ENCODE measurements at regions not wholly inside any gene's neighbourhood (a gene's known extent, or its start where the extent isn't known, plus 50 kb on each side); places are given as distances from the start of the nearest gene placed in this dataset.

DNA sequence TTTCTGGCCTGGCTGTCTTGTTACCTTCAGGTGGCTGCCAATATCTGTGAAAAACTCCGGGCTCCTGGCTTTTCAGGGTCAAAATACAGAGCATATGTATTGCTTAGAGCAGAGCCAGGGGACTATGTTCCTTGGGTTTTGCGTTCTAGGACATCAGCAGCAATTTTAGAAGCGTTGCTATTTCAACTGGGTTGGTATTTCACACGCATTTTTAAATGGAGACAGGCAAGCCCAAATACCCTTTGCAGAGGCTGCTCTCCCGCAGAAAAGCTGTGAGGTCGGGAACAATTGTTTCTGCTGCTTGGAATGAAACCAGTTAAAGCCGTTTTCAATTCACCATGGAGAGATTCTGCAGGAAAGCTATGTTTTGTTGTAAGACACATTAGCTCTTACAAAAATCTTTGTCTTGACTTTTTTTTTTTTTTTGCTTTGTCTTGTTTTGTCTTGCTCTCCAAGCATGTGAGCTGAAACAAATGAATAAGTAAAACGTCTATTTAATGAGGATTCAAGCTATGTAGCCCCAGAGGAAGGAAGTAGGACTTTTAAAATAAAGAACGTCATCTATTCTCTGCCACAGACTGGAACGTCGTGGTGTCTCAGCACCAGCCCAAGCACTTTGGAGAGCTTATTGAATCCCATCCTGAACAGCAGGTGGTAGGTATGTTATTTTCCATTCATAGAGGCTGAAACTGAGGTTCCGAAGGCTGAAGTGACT lies 181.0 kb upstream of the TBX3 start:
- H3K27me3 ChIP-seq (replicated peaks; ENCODE audit: insufficient read depth), result peaks cover 7% of the 10 kb centered on the region
- no peaks in the 10 kb centered on the region for H3K9me2 ChIP-seq (ENCODE audit: insufficient read depth)
- no peak overlapping the region for H3K27ac ChIP-seq
- H3K4me3 ChIP-seq, result no peak overlapping the region
- no peak for DNase-seq
- H3K36me3 ChIP-seq (ENCODE audit: low read depth), result no peaks in the 10 kb centered on the region
- H3K9ac ChIP-seq, result no peak overlapping the region
- peaks cover 10% of the 10 kb centered on the region; the same call in 1 of the 2 replicates for H3F3A ChIP-seq (ENCODE audit: insufficient read depth)
- in situ Hi-C loops (cut with MboI), result no loop called here
- TF ChIP-seq EZH2phosphoT487 (IDR thresholded peaks at IDR 0.05; ENCODE audit: insufficient read depth, low read depth) (no peak), EZH2 (IDR thresholded peaks at IDR 0.05; ENCODE audit: insufficient read depth, poor library complexity, severe bottlenecking) (no peak)
- H3K4me1 ChIP-seq (ENCODE audit: insufficient read depth), result peaks cover 8% of the 10 kb centered on the region
- WGBS, 2 experiments (ENCODE audit: low coverage in 1 of 2, low lambda C conversion rate in 2 of 2, missing lambda C conversion rate in 2 of 2), result 29 to 30% methylated on average over 12 of the region's 12 CpGs
- no peaks in the 10 kb centered on the region for H4K20me1 ChIP-seq (ENCODE audit: insufficient read depth)
- H3K9me3 ChIP-seq (ENCODE audit: low read depth), result peaks cover 5% of the 10 kb centered on the region
- no peak overlapping the region for H2AFZ ChIP-seq
- no peaks in the 10 kb centered on the region for H3K79me2 ChIP-seq (ENCODE audit: insufficient read depth)
- H3K4me2 ChIP-seq (ENCODE audit: unreplicated experiment), result no peak overlapping the region

DNA sequence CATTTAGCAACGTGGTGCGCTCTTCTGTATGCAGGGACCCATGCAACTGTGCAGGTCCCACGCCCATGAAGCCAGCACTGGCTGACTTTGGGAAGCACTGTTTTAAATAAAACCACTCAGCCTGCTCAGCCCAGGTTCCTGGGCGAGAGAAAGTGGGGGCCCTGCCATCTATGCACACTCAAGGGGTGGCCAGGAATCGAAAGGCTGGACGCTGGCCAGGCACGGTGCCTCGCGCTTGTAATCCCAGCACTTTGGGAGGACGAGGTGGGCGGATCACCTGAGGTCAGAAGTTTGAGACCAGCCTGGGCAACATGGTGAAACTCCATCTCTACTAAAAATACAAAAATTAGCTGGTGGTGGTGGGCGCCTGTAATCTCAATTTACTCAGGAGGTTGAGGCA lies 179.9 kb upstream of the TBX3 start:
- no peak overlapping the region for H3K4me2 ChIP-seq (ENCODE audit: unreplicated experiment)
- peaks cover 3% of the 10 kb centered on the region for H3K4me1 ChIP-seq (ENCODE audit: insufficient read depth)
- TF ChIP-seq EZH2phosphoT487 (IDR thresholded peaks at IDR 0.05; ENCODE audit: insufficient read depth, low read depth) (no peak), EZH2 (IDR thresholded peaks at IDR 0.05; ENCODE audit: insufficient read depth, poor library complexity, severe bottlenecking) (no peak)
- H4K20me1 ChIP-seq (ENCODE audit: insufficient read depth), result no peaks in the 10 kb centered on the region
- in situ Hi-C loops (cut with MboI), result no loop called here
- peaks cover 2% of the 10 kb centered on the region; the same call in 1 of the 2 replicates for H3F3A ChIP-seq (ENCODE audit: insufficient read depth)
- H3K27ac ChIP-seq, result no peak overlapping the region
- H2AFZ ChIP-seq, result no peak overlapping the region
- H3K79me2 ChIP-seq (ENCODE audit: insufficient read depth), result no peaks in the 10 kb centered on the region
- no peak overlapping the region for H3K9ac ChIP-seq
- no peaks in the 10 kb centered on the region for H3K36me3 ChIP-seq (ENCODE audit: low read depth)
- DNase-seq, result no peak
- H3K27me3 ChIP-seq (replicated peaks; ENCODE audit: insufficient read depth), result peaks cover 7% of the 10 kb centered on the region
- H3K9me2 ChIP-seq (ENCODE audit: insufficient read depth), result no peaks in the 10 kb centered on the region
- peaks cover 5% of the 10 kb centered on the region for H3K9me3 ChIP-seq (ENCODE audit: low read depth)
- H3K4me3 ChIP-seq, result no peak overlapping the region
- WGBS, 2 experiments (ENCODE audit: low coverage in 1 of 2, low lambda C conversion rate in 2 of 2, missing lambda C conversion rate in 2 of 2), result 81 to 83% methylated on average over 12 of the region's 12 CpGs

DNA sequence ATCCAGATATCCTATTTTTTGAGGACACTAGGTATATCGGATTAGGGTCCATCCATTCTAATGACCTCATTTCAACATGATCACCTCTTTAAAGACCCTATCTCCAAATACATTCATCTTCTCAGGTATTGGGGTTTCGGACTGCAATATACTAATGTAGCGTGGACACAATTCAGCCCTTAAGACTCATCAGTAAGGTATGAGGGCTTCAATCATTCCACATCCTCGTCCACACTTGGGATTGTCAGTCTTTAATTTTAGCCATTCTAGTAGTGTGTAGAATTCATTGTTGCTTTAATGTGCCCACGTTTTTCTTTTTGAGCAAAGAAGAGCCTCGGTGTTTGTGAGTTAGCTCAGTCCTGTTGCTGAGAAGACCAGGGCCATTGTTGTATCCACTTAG lies 177.0 kb upstream of the TBX3 start:
- Histone ChIP-seq H3K79me2 (ENCODE audit: insufficient read depth) (no peaks in the 10 kb centered on the region), H3K9me3 (ENCODE audit: low read depth) (peaks cover 5% of the 10 kb centered on the region), H3K9me2 (ENCODE audit: insufficient read depth) (no peaks in the 10 kb centered on the region), H3K36me3 (ENCODE audit: low read depth) (no peaks in the 10 kb centered on the region), H3F3A (ENCODE audit: insufficient read depth) (no peaks in the 10 kb centered on the region), H3K4me3 (no peak overlapping the region), H3K9ac (no peak overlapping the region), H3K27ac (no peak overlapping the region), H3K4me2 (ENCODE audit: unreplicated experiment) (no peak overlapping the region), H4K20me1 (ENCODE audit: insufficient read depth) (no peaks in the 10 kb centered on the region), H3K4me1 (ENCODE audit: insufficient read depth) (no peaks in the 10 kb centered on the region), H2AFZ (no peak overlapping the region), H3K27me3 (replicated peaks; ENCODE audit: insufficient read depth) (peaks cover 7% of the 10 kb centered on the region)
- DNase-seq, result no peak
- in situ Hi-C loops (cut with MboI), result no loop called here
- TF ChIP-seq EZH2phosphoT487 (IDR thresholded peaks at IDR 0.05; ENCODE audit: insufficient read depth, low read depth) (no peak), EZH2 (IDR thresholded peaks at IDR 0.05; ENCODE audit: insufficient read depth, poor library complexity, severe bottlenecking) (no peak)
- 71 to 72% methylated on average over 6 of the region's 6 CpGs for WGBS, 2 experiments (ENCODE audit: low coverage in 1 of 2, low lambda C conversion rate in 2 of 2, missing lambda C conversion rate in 2 of 2)

DNA sequence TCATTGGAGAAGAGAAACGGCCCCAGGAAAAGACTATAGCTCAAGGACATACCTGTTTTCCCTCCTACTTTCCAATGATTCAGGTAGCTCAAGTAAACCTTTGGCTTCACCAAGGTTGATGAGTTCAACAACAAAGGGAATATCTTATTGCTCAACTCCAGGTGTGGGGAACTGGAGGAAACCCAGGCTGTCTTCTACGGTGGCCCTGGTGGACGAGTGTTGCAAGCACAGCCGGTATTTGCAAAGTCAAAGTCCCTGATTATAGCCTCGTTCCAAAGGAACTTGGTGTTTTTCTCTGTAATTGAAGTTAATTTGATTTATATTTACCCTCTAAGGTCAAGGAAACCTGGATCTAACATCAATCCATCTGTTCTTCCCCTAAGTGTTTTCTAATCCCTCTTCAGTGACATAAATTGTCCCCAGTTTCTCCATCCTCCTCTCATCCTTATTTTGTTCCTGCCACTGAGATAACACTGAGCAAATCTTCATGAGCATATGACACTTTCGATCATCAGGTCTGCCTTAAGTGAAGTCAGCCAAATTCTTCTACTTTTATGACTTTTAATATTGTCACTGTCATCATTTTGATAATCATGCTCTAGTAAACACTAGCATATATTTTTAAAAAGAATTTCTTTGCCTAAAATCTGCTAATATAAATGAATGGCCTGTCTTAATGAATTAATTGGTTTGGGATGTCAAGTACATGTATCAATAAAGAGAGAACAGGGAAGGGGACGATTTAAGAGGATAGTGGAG lies 174.6 kb upstream of the TBX3 start:
- no peak for TF ChIP-seq EZH2 (IDR thresholded peaks at IDR 0.05; ENCODE audit: insufficient read depth, poor library complexity, severe bottlenecking)
- TF ChIP-seq EZH2phosphoT487 (IDR thresholded peaks at IDR 0.05; ENCODE audit: insufficient read depth, low read depth), result no peak
- Histone ChIP-seq H3K4me2 (ENCODE audit: unreplicated experiment) (no peak overlapping the region), H2AFZ (no peak overlapping the region), H4K20me1 (ENCODE audit: insufficient read depth) (no peaks in the 10 kb centered on the region), H3F3A (ENCODE audit: insufficient read depth) (no peaks in the 10 kb centered on the region), H3K4me3 (no peak overlapping the region), H3K27me3 (replicated peaks; ENCODE audit: insufficient read depth) (no peaks in the 10 kb centered on the region), H3K9me3 (ENCODE audit: low read depth) (peaks cover 5% of the 10 kb centered on the region), H3K27ac (no peak overlapping the region), H3K79me2 (ENCODE audit: insufficient read depth) (no peaks in the 10 kb centered on the region), H3K36me3 (ENCODE audit: low read depth) (no peaks in the 10 kb centered on the region), H3K4me1 (ENCODE audit: insufficient read depth) (no peaks in the 10 kb centered on the region), H3K9me2 (ENCODE audit: insufficient read depth) (no peaks in the 10 kb centered on the region), H3K9ac (no peak overlapping the region)
- 70 to 73% methylated on average over 7 of the region's 7 CpGs for WGBS, 2 experiments (ENCODE audit: low coverage in 1 of 2, low lambda C conversion rate in 2 of 2, missing lambda C conversion rate in 2 of 2)
- in situ Hi-C loops (cut with MboI), result no loop called here
- DNase-seq, result no peak

All from GM23248 (cell line).